Activated CD8-positive, alpha-beta T cell treated with anti-CD3 and anti-CD28 coated beads for 36 hours (primary cell): ENCODE measurements at regions not wholly inside any gene's neighbourhood (a gene's known extent, or its start where the extent isn't known, plus 50 kb on each side); places are given as distances from the start of the nearest gene placed in this dataset.

ENCODE experiments used
- ATAC-seq: fragments of 200-7000 bp; cut with Tn5 transposase; one replicate; pipeline ENCODE4 v1.10.0; 2021; ENCODE audit warnings: mild to moderate bottlenecking, moderate library complexity
- CTCF ChIA-PET: fragments of 350-600 bp; sonication (Branson Sonifier 250); formaldehyde crosslinking; loops from one replicate; lab custom pipeline; 2021; ENCODE audit warnings: antibody characterized with exemption; lab: Charles Lee
- POLR2A ChIA-PET: fragments of 350-600 bp; sonication (Branson Sonifier 250); formaldehyde crosslinking; loops from one replicate; lab custom pipeline; 2021; ENCODE audit warnings: antibody characterized with exemption; lab: Charles Lee
- DNase-seq: peaks from one replicate; pipeline ENCODE4 v3.0.0-alpha.2; 2020
- H3K27ac Mint-ChIP-seq: one replicate; pipeline ENCODE4 v1.8.0; 2021; ENCODE audit warnings: mild to moderate bottlenecking, mixed read lengths
- H3K27me3 Mint-ChIP-seq: one replicate; pipeline ENCODE4 v1.8.0; 2021; ENCODE audit warnings: mixed read lengths
- H3K36me3 Mint-ChIP-seq: one replicate; pipeline ENCODE4 v1.8.0; 2021; ENCODE audit warnings: low read depth, mixed read lengths
- H3K4me1 Mint-ChIP-seq: one replicate; pipeline ENCODE4 v1.8.0; 2021; ENCODE audit warnings: low read depth, mixed read lengths
- H3K4me3 Mint-ChIP-seq: one replicate; pipeline ENCODE4 v1.8.0; 2021; ENCODE audit warnings: mild to moderate bottlenecking, moderate library complexity, mixed read lengths
- H3K9me3 Mint-ChIP-seq: one replicate; pipeline ENCODE4 v1.8.0; 2021; ENCODE audit warnings: mixed read lengths
- CTCF ChIP-seq: fragments of 200-600 bp; IDR thresholded peaks from one replicate; pipeline ENCODE4 v1.8.0; 2022; ENCODE audit warnings: antibody characterized with exemption, mild to moderate bottlenecking
- intact Hi-C: fragments of 100-400 bp; cut with micrococcal nuclease; formaldehyde crosslinking; loops from one replicate; pipeline ENCODE4 v1.10.0; 2022

- DNase-seq (no peak), ATAC-seq (no peak)
- ChIA-PET POLR2A (no interaction called here), CTCF (no interaction called here)
- intact Hi-C loops, result no loop called here
- TF ChIP-seq CTCF, result no peak
- peaks cover 4% of the 10 kb centered on the region for H3K27me3 Mint-ChIP-seq
- H3K9me3 Mint-ChIP-seq, result peaks cover 2% of the 10 kb centered on the region
- no peaks in the 10 kb centered on the region for H3K36me3 Mint-ChIP-seq
- no peak overlapping the region for H3K4me3 Mint-ChIP-seq
- no peak overlapping the region for H3K27ac Mint-ChIP-seq
- no peaks in the 10 kb centered on the region for H3K4me1 Mint-ChIP-seq
Observed at GRCh38 chr12:66984077-66984476, 285.1 kb upstream of the CAND1 start.

DNA sequence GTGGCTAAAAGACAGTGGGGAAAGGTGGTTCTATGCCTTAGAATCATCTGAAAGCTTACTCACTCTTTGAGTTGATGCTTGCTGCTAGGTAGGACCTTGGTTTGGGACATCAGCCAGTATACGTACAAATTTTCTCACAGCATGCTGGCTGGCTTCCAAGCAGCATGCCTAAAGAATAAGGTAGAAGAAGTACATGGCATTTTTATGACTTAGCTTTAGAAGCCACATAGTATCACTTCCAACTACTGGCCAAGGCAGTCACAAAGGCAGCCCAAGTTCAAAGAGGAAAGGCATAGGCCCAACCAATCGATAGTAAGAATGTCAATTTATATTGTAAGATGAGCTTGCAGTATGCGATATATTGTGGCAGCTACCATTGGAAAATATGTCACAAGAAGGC, 284.2 kb upstream of the CAND1 start:
- Mint-ChIP-seq H3K36me3 (no peaks in the 10 kb centered on the region), H3K4me1 (no peaks in the 10 kb centered on the region), H3K27ac (no peak overlapping the region), H3K9me3 (peaks cover 2% of the 10 kb centered on the region), H3K27me3 (peaks cover 4% of the 10 kb centered on the region), H3K4me3 (no peak overlapping the region)
- intact Hi-C loops, result no loop called here
- ATAC-seq, result no peak
- DNase-seq, result no peak
- TF ChIP-seq CTCF, result no peak
- CTCF ChIA-PET, result interaction anchor here (0.6 to 1.2 kb wide), 2 partner anchors 41 to 372 kb away, joined by 3 read pairs; no protein-coding TSS in a partner anchor
- POLR2A ChIA-PET, result no interaction called here

GRCh38 chr12:66999141-66999540, 270.0 kb upstream of the CAND1 start:
- intact Hi-C loops, result no loop called here
- TF ChIP-seq CTCF, result no peak
- Mint-ChIP-seq H3K27ac (no peak overlapping the region), H3K4me3 (no peak overlapping the region), H3K36me3 (no peaks in the 10 kb centered on the region), H3K27me3 (peaks cover 3% of the 10 kb centered on the region), H3K9me3 (no peaks in the 10 kb centered on the region), H3K4me1 (no peaks in the 10 kb centered on the region)
- ChIA-PET CTCF (interaction anchor here (1.5 kb wide), 1 partner anchor 26 kb away, joined by 4 read pairs; no protein-coding TSS in a partner anchor), POLR2A (no interaction called here)
- ATAC-seq (no peak), DNase-seq (no peak)

- Mint-ChIP-seq H3K27me3 (peaks cover 5% of the 10 kb centered on the region), H3K9me3 (no peaks in the 10 kb centered on the region), H3K4me1 (no peaks in the 10 kb centered on the region), H3K27ac (no peak overlapping the region), H3K4me3 (no peak overlapping the region), H3K36me3 (no peaks in the 10 kb centered on the region)
- ChIA-PET POLR2A (no interaction called here), CTCF (no interaction called here)
- intact Hi-C loops, result no loop called here
- ATAC-seq (no peak), DNase-seq (no peak)
- TF ChIP-seq CTCF, result no peak
Observed at GRCh38 chr12:67001251-67001650, 267.9 kb upstream of the CAND1 start.

- no peak for DNase-seq
- H3K27ac Mint-ChIP-seq, result no peak overlapping the region
- no peaks in the 10 kb centered on the region for H3K4me1 Mint-ChIP-seq
- H3K4me3 Mint-ChIP-seq, result no peak overlapping the region
- ATAC-seq, result no peak
- peaks cover 5% of the 10 kb centered on the region for H3K27me3 Mint-ChIP-seq
- H3K9me3 Mint-ChIP-seq, result no peaks in the 10 kb centered on the region
- ChIA-PET CTCF (no interaction called here), POLR2A (no interaction called here)
- no peak for TF ChIP-seq CTCF
- H3K36me3 Mint-ChIP-seq, result no peaks in the 10 kb centered on the region
- intact Hi-C loops, result no loop called here
Observed at GRCh38 chr12:67002720-67003119, 266.4 kb upstream of the CAND1 start.
